Activated CD4-positive, alpha-beta T cell treated with anti-CD3 and anti-CD28 coated beads, Interleukin-10, Interleukin-2, amounts not matched to agents 100 ng/mL and 50 ng/mL, durations not matched to agents 16 hours and 8 hours (primary cell): ENCODE measurements at regions not wholly inside any gene's neighbourhood (a gene's known extent, or its start where the extent isn't known, plus 50 kb on each side); places are given as distances from the start of the nearest gene placed in this dataset.

Experiments
- DNase-seq: peaks from one replicate; pipeline ENCODE4 v3.0.0-alpha.2; 2020

DNA sequence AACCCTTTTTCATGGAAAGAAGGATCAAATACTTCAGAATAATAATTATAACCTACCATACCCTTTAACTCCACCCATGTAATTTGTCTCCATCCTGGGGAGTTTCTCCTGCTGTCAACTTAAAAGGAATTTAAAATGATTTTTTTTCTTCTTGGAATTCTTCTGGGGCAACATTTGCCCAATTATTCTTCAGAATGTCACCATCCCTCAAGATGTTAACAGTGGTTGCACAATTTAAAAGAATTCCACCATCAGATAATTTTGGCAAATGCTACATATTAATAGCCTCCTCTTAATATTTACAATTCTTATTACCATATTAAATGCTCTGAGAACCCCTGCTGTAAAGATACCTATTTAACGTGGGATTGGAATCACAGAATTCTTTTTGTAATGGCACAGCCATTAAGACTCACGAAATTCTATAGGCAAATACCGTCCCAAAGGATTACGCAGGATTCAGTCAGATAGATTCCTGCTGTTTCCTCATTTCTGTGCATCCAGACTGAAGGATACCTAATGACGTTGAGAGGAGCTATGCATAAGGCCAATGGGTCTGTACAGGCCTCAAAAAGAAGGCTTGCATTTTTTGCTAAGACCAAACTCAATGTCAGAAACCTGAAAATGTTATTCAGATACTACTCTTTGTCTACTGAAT lies 177.5 kb downstream of the DAD1 start:
- DNase-seq = no peak

DNA sequence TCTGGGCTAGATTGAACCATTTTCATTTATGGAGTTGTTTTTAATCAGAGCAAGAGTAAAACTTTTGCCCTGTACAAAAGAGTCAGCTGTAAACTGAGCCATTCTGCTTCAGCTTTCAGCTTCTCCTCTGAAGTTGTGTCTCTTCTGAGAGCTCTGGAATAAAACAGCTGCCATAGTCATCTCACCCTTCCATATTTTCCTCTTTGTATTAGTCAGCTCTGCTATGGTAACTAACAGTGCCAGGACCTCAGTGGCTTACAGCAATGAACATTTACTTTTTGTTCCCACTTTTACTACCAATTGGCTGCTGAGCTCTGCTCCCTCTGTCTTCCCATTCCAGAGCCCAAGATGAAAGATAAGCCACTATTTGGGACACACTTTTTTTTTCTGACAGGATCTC lies 178.5 kb downstream of the DAD1 start:
- no peak for DNase-seq

DNA sequence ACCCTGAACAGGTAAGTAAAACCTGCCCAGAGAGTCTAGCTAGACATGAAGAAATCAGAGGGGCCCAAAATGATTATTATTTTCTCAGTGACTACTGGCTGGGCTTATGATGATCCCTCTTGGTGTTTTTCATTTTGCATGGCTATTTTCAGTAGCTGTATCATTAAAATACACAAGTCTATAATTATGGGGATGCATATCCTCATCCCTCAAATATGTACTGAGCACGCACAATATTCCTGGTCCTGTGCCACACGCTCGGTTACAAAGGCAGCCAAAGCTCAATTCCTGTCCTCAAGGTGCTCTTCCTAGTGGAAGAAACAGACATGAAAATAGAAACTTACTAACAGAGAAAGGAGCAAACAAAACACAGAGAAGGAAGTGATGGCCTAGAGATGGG lies 180.0 kb downstream of the DAD1 start:
- no peak for DNase-seq

DNA sequence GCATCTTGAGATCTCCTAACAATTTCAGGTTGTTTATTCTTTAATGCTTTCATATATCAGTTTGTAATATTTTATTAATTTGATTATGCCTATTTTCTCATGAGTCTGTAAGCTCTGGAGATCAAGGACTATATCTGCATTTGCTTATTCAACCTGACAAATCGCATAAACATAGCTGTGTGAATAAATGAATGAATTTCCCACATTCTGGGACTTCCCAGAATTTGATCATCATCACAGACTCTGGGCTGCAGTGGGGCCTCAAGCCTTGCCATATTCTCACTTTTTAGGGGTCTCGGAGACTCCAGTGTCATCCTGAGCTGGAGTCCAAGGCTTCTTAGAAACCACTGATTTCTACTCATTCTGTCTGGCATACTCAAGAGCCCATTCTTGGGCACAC lies 180.5 kb downstream of the DAD1 start:
- no peak for DNase-seq

DNA sequence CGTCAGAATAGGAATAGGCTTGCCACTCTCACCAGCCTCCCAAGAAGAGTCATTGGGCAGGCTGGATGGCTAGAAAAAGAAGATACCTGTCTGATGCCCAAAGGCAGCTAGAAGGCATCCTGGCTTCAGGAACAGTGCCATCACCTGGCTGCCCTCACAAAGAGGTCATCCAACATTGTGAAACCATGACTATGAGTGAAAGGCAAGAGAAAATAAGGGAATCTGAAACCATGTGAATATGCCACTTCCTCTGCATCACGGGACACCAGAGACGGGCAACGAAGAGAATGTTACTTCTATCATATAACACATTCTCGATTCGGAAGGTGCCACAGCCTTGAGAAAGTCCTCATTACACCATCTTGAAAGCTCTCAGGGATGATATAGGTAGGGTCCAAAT lies 182.0 kb downstream of the DAD1 start:
- no peak for DNase-seq

DNA sequence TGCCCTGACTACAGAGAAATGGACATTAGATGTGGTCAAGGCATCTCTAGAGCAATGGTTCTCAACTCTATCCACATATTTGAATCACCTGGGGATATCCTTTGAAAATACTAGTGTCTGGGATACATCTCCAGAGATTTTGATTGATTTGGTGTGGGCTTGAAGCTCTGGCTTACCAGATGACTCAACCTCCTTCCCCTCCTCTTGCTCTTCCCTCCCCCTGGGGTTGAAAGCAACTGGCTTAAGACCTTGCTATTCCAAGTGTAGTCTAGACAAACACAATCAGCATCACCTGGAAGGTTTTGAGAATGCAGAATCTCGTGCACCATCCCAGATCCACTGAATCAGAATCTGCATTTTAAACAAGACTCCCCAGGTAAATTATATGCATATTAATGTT lies 183.8 kb downstream of the DAD1 start:
- DNase-seq = no peak

DNA sequence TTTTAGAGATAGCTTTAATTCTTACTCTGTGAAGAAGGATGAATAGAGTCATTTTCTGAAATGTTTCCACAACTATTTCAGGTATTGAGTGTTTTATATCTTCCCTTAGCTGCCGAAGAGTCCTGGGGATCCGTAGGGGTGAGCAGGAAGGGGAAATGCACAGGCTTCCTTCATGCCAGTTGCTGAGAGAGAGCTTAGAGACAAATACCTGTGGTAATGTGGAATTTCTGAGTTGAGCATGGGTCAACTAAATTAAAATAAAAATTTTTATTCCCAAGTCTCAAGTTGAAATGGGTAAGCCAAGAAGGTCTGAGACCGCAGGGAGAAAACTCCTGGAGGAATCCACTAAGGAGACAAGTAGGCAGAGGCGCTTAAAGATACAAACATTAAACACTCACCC lies 185.7 kb downstream of the DAD1 start:
- DNase-seq = no peak

DNA sequence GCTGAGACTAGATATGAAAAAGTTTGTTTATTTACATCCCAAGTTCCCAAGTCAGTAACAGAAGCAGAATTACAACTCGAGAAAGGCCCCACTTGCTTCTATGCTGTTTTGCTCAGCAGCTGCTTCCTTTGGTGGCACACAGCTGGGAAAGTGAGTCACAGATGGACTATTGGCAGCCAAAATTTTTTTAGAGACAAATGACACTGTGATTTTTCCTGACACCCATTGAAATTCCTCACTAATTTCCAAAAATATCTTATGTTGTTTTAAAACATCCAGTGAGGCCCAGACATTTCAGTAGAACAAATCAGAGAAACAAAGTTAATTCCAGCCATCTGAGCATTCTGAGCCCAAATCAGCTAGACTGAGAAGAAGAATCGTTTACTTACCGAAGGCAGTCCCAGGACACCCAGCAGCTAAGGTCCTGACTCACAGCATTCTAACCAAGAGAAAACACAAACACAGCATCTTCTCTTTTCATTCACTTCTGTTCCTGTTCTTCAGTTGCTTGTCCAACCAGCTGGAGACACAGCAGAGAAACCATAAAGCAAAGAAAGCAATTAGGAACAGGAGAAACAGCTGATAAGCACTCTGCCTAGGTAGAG lies 188.3 kb downstream of the DAD1 start:
- DNase-seq = no peak

DNA sequence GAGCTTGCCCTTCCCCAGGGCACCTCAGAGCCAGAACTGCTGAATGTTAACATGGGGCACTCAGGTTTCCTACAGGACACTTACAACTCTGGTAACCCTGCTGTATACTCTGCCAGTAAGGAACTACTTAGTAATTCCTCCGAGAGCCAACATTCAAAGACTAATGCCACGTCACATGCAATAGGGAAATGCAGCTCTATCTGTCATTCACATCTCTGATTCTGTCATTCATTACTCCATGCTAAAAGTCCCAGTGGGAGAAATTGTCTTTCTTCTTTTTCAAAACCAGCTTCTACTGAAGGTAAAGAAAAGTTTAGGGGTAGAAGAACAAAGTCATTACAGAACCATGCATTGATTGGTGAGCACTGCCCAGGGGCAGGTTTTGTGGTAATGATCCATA lies 189.2 kb downstream of the DAD1 start:
- DNase-seq = no peak

DNA sequence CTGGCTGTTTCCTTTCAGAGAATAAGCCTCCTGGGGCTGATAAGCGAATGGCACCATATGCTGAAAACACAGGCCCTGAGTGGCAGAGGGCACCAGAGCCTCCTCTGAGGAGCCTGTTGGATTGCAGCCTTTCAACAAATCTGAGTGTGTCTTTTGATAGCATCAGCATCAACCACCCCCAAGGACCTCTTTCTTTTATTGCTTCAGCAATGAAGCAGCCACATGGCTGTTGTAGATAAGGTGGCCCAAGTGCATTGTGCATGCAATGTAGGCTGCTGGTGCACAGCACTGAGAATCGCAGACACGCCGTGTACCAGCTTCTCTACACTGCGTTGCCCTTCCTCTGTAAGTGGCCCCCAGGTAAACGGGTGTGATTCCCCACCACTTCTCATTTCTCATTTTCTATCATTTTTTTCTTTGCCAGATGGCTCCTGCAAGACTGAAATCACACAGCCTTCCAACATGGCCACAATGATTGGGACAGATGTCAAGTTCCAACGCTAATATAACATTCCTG lies 191.7 kb downstream of the DAD1 start:
- no peak for DNase-seq

DNA sequence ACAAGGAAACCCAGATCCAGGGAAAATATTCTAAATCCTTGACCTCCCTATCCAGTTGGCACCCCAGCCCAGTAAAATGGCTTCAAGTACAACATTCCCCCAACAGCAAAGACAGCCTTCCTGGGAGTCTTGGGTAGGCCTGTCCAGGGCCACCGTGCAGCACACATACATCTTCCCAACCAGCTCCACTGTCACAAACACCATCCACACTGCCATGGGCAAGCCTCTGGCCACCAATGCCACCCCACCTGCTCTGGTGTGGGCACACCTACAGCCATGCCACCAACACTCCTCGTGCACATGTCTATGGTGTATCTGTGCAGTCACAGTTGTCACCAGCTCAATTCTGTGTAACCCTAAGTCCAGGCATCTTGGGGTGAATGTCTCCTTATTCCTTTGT lies 193.2 kb downstream of the DAD1 start:
- DNase-seq = no peak

DNA sequence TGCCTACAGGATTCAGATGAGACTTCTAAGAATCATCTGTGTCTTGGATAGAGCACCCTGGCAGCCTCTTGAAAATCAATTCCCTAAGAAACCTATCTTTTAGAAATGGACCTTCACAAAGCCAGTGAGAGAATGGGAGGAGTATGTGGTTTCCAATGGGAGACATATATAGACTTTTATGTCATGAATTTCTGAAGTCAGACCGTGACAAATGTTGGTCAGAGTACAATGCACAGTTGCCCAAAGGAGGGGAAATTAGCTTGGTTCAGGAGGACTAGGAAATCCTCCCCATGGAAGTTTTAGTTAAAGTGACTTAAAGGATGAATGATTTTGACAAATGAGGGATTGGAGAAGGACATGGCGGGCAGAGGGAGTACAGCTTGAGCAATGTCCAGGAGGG lies 194.4 kb downstream of the DAD1 start:
- DNase-seq = no peak

DNA sequence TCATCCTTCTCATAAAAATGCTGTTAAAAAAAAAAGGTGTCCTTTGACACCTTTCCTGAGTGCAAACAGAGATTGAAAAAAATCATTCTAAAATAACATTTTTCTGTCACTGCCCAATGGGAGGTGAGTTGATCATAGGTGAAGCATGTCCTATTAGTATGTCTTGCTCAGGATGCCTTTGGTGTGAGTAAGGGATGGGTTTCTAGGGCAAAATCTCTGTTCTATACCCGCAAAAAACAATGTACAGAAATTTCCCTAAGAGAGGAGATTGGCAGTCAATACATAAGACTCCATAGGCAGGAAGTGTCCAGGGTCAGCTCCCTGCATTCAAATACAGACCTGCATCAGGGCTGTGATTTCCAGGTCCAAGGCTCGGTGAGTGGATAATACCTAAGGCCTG lies 195.2 kb downstream of the DAD1 start:
- no peak for DNase-seq

DNA sequence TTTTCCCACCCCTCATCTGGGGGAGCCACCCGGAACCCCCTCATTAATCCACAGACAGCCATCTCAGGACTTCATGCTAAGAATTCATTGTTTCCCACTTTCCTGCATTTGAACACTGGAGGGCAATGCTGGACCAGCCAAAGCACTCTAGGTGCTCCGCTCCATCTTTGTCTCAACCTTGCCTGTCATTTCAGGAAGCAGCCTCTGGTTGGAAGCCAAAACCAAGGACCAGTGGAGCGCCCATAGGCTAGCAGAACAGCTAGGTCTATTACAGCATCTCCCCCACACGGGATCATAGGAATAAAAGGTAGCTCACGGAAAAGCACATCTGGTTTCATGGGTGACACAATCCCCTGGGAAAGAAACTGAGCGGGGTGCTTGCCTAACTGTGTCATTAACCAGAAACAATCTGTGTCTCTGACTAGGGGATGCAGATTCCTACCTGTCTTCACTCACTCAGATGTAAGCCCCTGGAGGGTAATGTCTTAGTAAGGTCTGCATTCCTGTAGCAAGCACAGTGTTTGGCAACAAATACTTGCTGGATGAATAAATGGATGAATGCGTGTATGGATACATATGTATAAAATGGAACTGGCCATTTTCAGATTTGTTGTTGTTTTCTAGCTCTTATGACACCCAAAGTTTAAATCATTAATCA lies 197.0 kb downstream of the DAD1 start:
- no peak for DNase-seq

DNA sequence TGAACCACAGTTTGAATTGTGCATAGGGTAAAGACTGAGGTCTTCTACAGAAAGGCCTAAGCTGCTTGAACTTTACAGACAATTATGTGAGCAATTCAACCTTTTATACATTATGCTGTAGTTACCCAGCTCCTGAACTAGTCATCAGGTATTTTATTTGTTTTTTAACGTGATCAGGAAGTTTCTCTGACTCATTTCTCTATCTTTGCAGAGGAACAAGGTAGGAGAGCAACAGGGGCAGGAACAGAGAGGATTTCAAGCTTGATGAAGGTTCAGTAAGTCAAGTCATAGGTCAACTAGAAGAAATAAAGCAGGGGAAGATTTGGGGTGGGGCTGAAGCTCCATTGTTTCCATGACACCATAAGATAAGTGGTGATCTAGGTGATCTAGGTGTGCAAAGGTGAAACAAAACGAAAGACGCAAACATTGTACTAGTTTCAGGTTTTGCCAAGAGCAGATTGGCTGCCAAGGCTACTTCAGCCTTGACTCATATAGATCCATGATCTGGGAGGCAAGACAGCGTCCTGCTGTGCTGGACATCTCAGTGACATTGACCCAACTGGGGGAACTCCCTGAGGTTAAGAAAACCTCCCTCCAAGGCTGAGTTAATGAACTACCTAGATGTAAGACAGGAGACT lies 198.1 kb downstream of the DAD1 start:
- DNase-seq = no peak

DNA sequence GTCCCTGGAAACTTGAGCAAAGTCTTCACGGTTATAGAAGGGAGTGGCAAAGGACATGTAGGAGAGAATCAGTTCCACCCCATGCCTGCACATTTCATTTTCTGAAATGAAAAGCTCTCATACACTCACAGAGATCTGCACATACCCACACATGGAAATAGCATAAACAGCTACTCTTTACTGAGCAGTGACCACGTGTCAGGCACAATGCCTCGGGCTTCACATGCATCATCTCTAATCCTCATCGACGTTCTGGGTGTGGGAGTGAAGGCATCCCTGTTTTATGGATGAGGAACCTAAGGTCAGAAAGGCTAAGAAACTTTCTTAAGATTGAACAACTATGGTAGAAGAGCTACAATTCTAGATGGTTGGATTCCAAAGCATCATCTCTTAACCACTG lies 198.8 kb downstream of the DAD1 start:
- DNase-seq = no peak

DNA sequence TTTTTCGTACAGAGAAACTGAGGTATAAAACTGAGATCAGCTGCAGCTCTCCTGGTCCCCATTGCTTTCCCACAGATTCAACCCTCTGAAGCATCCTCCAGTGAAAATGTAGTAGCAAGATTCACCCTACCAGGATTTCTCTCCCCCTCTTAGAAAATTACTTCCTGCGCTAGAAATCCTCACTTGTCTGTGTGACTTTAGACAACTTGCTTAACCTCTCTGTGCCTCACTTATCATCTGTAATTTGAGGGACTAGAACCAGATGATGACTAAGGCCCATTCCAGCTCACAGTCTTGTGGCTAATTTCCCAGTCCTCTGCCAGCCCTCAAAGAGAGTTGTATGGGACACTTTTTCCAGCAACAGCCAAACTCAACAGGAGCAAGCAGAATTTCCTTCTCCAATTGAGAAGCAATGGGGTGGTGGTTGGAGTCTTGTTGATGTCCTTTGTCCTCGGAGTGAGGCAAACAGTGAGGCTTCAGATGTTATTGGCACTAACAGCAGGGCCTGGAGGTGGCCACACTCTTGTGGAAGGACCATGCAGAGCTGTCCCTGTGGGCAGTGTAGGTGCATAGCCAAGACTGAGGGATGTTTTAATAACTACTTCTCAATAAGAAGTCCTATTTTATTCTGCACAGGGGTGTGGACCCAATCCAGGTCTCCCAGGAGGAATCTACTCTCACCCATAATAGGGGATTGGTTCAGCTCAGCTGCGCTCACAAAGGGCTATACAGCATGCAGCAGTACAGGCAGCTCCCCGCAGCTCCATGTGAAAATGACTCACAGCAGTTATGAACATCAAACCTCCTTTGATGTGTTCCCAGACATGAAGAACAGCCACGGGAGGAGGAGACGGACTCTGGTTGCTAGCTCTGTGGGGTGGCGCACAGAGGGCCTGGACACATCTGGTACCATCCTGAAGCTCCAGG lies 200.1 kb downstream of the DAD1 start:
- DNase-seq = no peak

DNA sequence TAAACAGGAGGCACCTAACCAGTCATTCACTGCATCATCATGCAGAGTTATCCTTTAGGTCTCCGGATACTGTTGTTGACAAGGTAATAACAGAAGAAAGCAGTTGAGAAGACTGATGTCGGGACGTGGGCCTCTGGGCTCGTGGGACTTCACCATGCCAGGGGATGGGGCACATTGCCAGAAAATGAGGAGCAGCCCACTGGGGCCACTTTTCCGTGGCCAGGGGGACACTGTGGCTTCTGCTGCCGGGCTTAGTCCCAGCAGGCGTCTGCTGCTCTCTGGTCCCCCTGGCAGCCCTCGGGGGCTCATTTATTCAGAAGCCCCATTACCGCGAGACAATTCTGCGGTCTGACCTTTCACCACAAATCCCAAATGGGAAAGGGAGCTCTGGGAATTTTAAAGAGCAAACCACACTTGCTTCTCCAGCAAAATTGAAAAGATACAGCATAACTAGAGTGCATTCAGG lies 201.2 kb downstream of the DAD1 start:
- no peak for DNase-seq

DNA sequence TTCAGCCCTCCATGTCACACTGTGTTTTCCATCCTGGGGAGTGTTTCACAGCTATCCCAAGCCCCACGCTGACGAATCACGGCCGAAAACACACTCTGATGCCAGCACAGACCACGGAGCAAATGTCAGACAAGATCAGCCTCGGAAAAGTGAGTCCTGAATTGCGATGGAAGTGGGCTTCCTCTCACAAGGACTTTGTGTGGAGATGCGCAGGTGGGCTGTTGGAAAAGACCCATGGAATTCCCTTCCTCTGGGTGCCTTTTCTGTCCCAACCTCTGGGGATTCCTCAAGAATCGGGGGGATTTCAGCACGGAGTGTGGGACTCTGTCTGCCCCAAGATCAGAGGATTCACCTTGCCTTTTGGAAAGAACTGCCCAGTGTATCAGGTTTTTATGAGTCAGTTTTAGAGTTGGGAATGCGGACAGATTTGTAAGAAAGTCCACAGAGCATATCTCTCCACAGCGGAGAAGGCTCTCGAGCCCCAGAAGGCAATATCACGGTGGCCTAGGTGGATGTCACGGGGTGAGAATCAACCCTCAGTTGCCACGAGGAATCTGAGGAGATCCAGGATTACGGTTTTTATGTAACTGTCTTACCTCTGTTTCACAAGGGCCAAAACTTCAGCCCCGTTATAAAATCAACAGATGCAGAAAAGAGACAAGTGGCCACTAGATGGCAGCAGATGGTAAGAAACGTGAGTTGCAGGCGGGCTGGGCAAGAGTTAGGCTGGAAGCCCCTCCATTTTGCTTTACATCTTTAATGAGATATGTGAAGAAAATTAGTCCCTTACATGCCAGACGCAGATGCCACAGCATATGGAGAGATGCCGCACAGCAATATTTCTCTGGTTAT lies 201.9 kb downstream of the DAD1 start:
- no peak for DNase-seq

DNA sequence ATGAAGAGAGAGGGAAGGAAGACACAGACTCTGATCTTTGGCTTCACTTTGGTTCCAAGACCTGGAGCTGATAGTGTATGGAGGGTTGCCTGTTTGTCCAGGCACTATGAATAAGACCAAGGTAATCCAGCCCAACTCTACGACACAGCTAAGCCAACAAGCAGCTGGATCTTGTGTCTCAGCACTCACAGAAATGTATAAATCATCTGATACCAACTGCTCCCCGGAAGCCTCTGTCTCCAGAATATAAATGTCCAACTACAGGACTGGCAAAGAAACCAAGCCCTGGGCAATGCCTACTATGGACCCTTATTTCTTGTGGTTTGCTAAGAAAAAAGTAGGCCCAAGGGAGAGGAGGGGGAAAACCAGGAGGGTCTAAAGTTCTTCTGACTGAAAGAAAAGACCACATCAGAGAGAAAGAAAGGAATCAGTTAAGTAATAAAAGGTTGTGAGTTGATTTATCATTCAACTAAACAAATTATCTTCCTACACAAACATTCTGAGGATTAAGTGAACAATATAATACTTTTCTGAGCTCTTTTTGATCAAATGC lies 204.0 kb downstream of the DAD1 start:
- DNase-seq = no peak

DNA sequence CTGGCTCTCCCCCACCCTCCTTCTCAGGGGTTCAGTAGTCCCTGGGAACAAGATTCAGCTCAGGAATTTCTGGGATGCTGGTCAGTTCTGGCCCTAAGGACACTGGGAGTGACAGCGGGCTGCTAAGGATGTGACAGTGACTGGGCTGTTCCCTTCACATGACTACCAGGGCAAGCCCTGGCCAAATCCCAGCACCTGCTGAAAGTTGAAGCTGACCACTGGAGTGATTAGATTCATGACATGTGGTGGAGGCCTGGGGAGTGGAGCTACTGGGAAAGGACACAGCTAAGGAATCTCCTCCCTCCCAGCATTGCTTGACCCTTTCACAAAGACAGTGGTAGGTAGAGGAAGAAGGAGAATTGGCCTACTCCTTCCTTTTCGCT lies 204.9 kb downstream of the DAD1 start:
- no peak for DNase-seq
